ENCODE measurements at regions not wholly inside any gene's neighbourhood (a gene's known extent, or its start where the extent isn't known, plus 50 kb on each side); places are given as distances from the start of the nearest gene placed in this dataset.

- TF ChIP-seq CTCF (IDR thresholded peaks at IDR 0.05; ENCODE audit: poor library complexity): peak; percentile 22
- no peak for TF ChIP-seq EZH2 (IDR thresholded peaks at IDR 0.05; ENCODE audit: borderline replicate concordance)
Measured at GRCh38 chr7:34596887-34597286, 61.1 kb upstream of the NPSR1 start.
